GM23338 (cell line): ENCODE measurements at regions not wholly inside any gene's neighbourhood (a gene's known extent, or its start where the extent isn't known, plus 50 kb on each side); places are given as distances from the start of the nearest gene placed in this dataset.
A peak's percentile ranks its signal among the peaks of the same experiment; 100 is the strongest.

Experiments
- CREB1 ChIP-seq: fragments of 250-450 bp; sonication (Bioruptor Pico); IDR thresholded peaks from 2 replicates; pipeline ENCODE4 v1.5.0; 2020; ENCODE audit warnings: low read depth, mild to moderate bottlenecking, moderate library complexity
- EZH2 ChIP-seq: fragments of 200-600 bp; sonication (generic); IDR thresholded peaks from one replicate; pipeline ENCODE4 v1.8.0; 2017; ENCODE audit warnings: antibody characterized with exemption, mild to moderate bottlenecking, low read depth; ENCODE audit not compliant: unreplicated experiment
- EZH2phosphoT487 ChIP-seq: fragments of 200-600 bp; sonication (generic); IDR thresholded peaks from one replicate; pipeline ENCODE4 v1.8.1; 2018; ENCODE audit warnings: antibody characterized with exemption; ENCODE audit not compliant: unreplicated experiment
- JUNB ChIP-seq: IDR thresholded peaks from one replicate; pipeline ENCODE4 v1.6.1; 2016; ENCODE audit warnings: antibody characterized with exemption; ENCODE audit not compliant: unreplicated experiment
- NANOG ChIP-seq: IDR thresholded peaks from 2 replicates; pipeline ENCODE4 v1.6.1; 2016; ENCODE audit warnings: antibody characterized with exemption, borderline replicate concordance
- POLR2AphosphoS5 ChIP-seq: IDR thresholded peaks from 2 replicates; pipeline ENCODE4 v1.6.1; 2016; ENCODE audit warnings: antibody characterized with exemption, low read depth
- STAT1 ChIP-seq: IDR thresholded peaks from one replicate; pipeline ENCODE4 v1.6.1; 2016; ENCODE audit warnings: antibody characterized with exemption; ENCODE audit not compliant: unreplicated experiment
- ZNF114 ChIP-seq: fragments of 250-450 bp; sonication (Bioruptor Pico); IDR thresholded peaks from 2 replicates; pipeline ENCODE4 v1.5.0; 2020; ENCODE audit warnings: mild to moderate bottlenecking, moderate library complexity
- ZNF331 ChIP-seq: fragments of 250-450 bp; sonication (Bioruptor Pico); IDR thresholded peaks from 2 replicates; pipeline ENCODE4 v1.5.0; 2020; ENCODE audit warnings: low read depth, mild to moderate bottlenecking, moderate library complexity
- TF ChIP-seq, protein P1 (sequence below), 2 experiments: fragments of 200-600 bp in 1 of 2; sonication (generic) in 1 of 2; conservative IDR thresholded peaks; 2 replicates each; pipeline versions ENCODE4 v1.5.1 to v1.6.1; 2016 to 2017; ENCODE audit warnings: antibody characterized with exemption in 2 of 2, low read depth in 2 of 2, mild to moderate bottlenecking in 2 of 2, moderate library complexity in 1 of 2
- TF ChIP-seq, protein P2 (sequence below): IDR thresholded peaks from one replicate; pipeline ENCODE4 v1.6.1; 2018; ENCODE audit warnings: antibody characterized with exemption; ENCODE audit not compliant: unreplicated experiment
- TF ChIP-seq, protein P3 (sequence below): fragments of 250-450 bp; sonication (Bioruptor Pico); IDR thresholded peaks from 2 replicates; pipeline ENCODE4 v1.5.0; 2020; ENCODE audit warnings: mild to moderate bottlenecking, moderate library complexity
- TF ChIP-seq, protein P4 (sequence below): IDR thresholded peaks from 2 replicates; pipeline ENCODE4 v1.6.1; 2016; ENCODE audit warnings: antibody characterized with exemption

DNA sequence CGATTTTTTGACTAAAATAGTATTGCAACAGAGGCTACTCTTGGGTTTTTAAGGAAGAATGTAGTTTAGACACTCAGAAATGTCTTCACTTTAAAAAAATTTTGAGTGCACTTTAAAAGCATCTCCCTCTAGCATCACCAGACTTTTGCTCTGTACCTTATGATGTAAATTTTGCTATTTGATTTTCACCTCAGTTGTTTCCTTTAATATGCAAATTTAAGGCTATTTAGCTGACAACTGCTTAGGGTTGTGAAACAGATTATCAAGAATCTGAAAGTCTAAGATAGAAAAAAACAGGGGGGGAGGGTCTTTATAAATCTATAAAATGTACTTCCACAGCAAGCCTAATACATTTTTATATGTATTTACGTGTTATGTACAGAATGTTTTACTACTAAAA is 92.9 kb upstream of the USP38 start:
- TF ChIP-seq, protein P1, sequence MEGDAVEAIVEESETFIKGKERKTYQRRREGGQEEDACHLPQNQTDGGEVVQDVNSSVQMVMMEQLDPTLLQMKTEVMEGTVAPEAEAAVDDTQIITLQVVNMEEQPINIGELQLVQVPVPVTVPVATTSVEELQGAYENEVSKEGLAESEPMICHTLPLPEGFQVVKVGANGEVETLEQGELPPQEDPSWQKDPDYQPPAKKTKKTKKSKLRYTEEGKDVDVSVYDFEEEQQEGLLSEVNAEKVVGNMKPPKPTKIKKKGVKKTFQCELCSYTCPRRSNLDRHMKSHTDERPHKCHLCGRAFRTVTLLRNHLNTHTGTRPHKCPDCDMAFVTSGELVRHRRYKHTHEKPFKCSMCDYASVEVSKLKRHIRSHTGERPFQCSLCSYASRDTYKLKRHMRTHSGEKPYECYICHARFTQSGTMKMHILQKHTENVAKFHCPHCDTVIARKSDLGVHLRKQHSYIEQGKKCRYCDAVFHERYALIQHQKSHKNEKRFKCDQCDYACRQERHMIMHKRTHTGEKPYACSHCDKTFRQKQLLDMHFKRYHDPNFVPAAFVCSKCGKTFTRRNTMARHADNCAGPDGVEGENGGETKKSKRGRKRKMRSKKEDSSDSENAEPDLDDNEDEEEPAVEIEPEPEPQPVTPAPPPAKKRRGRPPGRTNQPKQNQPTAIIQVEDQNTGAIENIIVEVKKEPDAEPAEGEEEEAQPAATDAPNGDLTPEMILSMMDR (conservative IDR thresholded peaks at IDR 0.05; ENCODE audit: low read depth in 2 of 2), result no peak
- TF ChIP-seq POLR2AphosphoS5 (no peak), ZNF331 (CRISPR knock-in tag) (no peak), CREB1 (no peak), EZH2 (no peak), EZH2phosphoT487 (no peak), JUNB (no peak), STAT1 (no peak), NANOG (peak; percentile 76), ZNF114 (CRISPR knock-in tag) (no peak)
- TF ChIP-seq, protein P2, sequence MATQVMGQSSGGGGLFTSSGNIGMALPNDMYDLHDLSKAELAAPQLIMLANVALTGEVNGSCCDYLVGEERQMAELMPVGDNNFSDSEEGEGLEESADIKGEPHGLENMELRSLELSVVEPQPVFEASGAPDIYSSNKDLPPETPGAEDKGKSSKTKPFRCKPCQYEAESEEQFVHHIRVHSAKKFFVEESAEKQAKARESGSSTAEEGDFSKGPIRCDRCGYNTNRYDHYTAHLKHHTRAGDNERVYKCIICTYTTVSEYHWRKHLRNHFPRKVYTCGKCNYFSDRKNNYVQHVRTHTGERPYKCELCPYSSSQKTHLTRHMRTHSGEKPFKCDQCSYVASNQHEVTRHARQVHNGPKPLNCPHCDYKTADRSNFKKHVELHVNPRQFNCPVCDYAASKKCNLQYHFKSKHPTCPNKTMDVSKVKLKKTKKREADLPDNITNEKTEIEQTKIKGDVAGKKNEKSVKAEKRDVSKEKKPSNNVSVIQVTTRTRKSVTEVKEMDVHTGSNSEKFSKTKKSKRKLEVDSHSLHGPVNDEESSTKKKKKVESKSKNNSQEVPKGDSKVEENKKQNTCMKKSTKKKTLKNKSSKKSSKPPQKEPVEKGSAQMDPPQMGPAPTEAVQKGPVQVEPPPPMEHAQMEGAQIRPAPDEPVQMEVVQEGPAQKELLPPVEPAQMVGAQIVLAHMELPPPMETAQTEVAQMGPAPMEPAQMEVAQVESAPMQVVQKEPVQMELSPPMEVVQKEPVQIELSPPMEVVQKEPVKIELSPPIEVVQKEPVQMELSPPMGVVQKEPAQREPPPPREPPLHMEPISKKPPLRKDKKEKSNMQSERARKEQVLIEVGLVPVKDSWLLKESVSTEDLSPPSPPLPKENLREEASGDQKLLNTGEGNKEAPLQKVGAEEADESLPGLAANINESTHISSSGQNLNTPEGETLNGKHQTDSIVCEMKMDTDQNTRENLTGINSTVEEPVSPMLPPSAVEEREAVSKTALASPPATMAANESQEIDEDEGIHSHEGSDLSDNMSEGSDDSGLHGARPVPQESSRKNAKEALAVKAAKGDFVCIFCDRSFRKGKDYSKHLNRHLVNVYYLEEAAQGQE, result no peak
- TF ChIP-seq, protein P3, sequence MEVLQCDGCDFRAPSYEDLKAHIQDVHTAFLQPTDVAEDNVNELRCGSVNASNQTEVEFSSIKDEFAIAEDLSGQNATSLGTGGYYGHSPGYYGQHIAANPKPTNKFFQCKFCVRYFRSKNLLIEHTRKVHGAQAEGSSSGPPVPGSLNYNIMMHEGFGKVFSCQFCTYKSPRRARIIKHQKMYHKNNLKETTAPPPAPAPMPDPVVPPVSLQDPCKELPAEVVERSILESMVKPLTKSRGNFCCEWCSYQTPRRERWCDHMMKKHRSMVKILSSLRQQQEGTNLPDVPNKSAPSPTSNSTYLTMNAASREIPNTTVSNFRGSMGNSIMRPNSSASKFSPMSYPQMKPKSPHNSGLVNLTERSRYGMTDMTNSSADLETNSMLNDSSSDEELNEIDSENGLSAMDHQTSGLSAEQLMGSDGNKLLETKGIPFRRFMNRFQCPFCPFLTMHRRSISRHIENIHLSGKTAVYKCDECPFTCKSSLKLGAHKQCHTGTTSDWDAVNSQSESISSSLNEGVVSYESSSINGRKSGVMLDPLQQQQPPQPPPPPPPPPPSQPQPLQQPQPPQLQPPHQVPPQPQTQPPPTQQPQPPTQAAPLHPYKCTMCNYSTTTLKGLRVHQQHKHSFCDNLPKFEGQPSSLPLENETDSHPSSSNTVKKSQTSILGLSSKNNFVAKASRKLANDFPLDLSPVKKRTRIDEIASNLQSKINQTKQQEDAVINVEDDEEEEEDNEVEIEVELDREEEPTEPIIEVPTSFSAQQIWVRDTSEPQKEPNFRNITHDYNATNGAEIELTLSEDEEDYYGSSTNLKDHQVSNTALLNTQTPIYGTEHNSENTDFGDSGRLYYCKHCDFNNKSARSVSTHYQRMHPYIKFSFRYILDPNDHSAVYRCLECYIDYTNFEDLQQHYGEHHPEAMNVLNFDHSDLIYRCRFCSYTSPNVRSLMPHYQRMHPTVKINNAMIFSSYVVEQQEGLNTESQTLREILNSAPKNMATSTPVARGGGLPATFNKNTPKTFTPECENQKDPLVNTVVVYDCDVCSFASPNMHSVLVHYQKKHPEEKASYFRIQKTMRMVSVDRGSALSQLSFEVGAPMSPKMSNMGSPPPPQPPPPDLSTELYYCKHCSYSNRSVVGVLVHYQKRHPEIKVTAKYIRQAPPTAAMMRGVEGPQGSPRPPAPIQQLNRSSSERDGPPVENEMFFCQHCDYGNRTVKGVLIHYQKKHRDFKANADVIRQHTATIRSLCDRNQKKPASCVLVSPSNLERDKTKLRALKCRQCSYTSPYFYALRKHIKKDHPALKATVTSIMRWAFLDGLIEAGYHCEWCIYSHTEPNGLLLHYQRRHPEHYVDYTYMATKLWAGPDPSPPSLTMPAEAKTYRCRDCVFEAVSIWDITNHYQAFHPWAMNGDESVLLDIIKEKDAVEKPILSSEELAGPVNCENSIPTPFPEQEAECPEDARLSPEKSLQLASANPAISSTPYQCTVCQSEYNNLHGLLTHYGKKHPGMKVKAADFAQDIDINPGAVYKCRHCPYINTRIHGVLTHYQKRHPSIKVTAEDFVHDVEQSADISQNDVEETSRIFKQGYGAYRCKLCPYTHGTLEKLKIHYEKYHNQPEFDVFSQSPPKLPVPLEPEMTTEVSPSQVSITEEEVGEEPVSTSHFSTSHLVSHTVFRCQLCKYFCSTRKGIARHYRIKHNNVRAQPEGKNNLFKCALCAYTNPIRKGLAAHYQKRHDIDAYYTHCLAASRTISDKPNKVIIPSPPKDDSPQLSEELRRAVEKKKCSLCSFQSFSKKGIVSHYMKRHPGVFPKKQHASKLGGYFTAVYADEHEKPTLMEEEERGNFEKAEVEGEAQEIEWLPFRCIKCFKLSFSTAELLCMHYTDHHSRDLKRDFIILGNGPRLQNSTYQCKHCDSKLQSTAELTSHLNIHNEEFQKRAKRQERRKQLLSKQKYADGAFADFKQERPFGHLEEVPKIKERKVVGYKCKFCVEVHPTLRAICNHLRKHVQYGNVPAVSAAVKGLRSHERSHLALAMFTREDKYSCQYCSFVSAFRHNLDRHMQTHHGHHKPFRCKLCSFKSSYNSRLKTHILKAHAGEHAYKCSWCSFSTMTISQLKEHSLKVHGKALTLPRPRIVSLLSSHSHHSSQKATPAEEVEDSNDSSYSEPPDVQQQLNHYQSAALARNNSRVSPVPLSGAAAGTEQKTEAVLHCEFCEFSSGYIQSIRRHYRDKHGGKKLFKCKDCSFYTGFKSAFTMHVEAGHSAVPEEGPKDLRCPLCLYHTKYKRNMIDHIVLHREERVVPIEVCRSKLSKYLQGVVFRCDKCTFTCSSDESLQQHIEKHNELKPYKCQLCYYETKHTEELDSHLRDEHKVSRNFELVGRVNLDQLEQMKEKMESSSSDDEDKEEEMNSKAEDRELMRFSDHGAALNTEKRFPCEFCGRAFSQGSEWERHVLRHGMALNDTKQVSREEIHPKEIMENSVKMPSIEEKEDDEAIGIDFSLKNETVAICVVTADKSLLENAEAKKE (CRISPR knock-in tag), result no peak
- TF ChIP-seq, protein P4, sequence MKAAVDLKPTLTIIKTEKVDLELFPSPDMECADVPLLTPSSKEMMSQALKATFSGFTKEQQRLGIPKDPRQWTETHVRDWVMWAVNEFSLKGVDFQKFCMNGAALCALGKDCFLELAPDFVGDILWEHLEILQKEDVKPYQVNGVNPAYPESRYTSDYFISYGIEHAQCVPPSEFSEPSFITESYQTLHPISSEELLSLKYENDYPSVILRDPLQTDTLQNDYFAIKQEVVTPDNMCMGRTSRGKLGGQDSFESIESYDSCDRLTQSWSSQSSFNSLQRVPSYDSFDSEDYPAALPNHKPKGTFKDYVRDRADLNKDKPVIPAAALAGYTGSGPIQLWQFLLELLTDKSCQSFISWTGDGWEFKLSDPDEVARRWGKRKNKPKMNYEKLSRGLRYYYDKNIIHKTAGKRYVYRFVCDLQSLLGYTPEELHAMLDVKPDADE, result no peak
